ENCODE measurements at regions not wholly inside any gene's neighbourhood (a gene's known extent, or its start where the extent isn't known, plus 50 kb on each side); places are given as distances from the start of the nearest gene placed in this dataset.

- TF ChIP-seq POLR2AphosphoS5 (IDR thresholded peaks at IDR 0.05) (no peak), CTCF (IDR thresholded peaks at IDR 0.05) (no peak), POLR2A (IDR thresholded peaks at IDR 0.05) (no peak)
These were observed 396.2 kb downstream of the PLPP3 start for GRCh38 chr1:56183151-56183550.

All from prostate gland (tissue), 2 donors.